ENCODE measurements at regions not wholly inside any gene's neighbourhood (a gene's known extent, or its start where the extent isn't known, plus 50 kb on each side); places are given as distances from the start of the nearest gene placed in this dataset.

DNA sequence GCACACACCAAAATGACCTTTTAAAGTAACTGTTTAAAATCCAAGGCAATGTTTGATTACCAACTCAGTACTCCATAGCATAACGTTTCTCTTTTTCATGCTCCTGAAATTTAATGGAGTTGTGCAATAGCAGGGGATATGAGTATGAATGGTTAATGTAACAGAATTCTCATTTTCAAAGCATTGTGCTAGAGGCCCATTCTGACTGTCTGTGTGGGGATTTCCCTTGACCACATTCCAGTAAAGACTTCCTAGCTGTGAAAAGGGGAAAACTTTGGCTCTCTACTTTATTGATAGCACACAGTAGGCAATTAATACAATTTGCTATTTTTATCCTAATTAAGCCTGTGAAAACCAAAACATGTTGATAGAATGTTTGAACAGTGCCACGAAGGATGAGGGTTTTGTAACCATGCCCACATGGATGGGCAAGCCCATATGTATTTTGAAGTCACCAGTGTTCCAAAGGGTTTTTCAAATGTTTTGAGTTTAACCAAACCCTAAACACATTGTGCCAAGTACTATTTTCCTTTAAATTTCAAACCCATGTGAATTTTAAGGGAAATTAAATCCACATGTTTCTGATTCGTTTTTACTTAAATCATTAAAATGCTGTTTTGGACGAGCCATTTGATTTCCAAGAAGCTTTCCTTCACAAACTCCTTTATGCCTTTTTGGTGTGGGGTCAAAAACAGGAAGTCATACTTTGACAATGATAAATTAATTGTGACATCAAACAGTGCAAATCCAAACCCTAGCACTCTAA, 261.2 kb downstream of the SHOX2 start:
- H3K4me1 ChIP-seq, result no peaks in the 10 kb centered on the region
- intact Hi-C loops (cut with DNase I), result no loop called here
- H3K36me3 ChIP-seq, result no peaks in the 10 kb centered on the region
- H3K27me3 ChIP-seq, result no peaks in the 10 kb centered on the region
- no peak overlapping the region for H3K27ac ChIP-seq
- H3K9me3 ChIP-seq, result no peaks in the 10 kb centered on the region
- DNase-seq (no peak), ATAC-seq (no peak)
- H3K4me3 ChIP-seq, result no peak overlapping the region
- TF ChIP-seq POLR2A (IDR thresholded peaks at IDR 0.05), result no peak
- TF ChIP-seq, protein P1, sequence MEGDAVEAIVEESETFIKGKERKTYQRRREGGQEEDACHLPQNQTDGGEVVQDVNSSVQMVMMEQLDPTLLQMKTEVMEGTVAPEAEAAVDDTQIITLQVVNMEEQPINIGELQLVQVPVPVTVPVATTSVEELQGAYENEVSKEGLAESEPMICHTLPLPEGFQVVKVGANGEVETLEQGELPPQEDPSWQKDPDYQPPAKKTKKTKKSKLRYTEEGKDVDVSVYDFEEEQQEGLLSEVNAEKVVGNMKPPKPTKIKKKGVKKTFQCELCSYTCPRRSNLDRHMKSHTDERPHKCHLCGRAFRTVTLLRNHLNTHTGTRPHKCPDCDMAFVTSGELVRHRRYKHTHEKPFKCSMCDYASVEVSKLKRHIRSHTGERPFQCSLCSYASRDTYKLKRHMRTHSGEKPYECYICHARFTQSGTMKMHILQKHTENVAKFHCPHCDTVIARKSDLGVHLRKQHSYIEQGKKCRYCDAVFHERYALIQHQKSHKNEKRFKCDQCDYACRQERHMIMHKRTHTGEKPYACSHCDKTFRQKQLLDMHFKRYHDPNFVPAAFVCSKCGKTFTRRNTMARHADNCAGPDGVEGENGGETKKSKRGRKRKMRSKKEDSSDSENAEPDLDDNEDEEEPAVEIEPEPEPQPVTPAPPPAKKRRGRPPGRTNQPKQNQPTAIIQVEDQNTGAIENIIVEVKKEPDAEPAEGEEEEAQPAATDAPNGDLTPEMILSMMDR (IDR thresholded peaks at IDR 0.05), result no peak
- 52 to 61% (median 56%) methylated on average over 4 of the region's 4 CpGs for WGBS, 4 donors

DNA sequence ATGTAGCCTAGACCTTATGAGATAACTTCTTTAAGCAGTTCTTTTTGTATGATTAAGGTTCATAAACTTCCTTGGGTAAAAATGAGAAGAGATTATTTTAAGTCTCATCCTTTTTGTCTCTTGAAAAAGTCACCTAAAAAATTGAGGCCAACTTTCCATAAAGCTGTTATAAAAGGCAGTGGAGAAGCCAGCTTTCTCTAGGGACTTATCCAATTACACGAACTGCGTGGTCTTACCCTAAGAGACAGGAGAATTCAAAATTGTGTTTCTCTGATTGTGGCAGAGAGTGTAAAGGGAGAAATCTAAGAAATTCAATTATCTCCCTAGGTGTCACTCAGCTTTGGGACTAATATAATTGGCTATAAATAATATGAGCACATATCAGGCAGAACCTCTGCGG, 262.0 kb downstream of the SHOX2 start:
- Histone ChIP-seq H3K36me3 (no peaks in the 10 kb centered on the region), H3K9me3 (no peaks in the 10 kb centered on the region), H3K4me3 (no peak overlapping the region), H3K27ac (no peak overlapping the region), H3K4me1 (no peaks in the 10 kb centered on the region), H3K27me3 (no peaks in the 10 kb centered on the region)
- ATAC-seq (no peak), DNase-seq (no peak)
- intact Hi-C loops (cut with DNase I), result no loop called here
- 73 to 78% (median 76%) methylated on average over 3 of the region's 3 CpGs for WGBS, 4 donors
- no peak for TF ChIP-seq POLR2A (IDR thresholded peaks at IDR 0.05)
- TF ChIP-seq, protein P1 (IDR thresholded peaks at IDR 0.05), result no peak

DNA sequence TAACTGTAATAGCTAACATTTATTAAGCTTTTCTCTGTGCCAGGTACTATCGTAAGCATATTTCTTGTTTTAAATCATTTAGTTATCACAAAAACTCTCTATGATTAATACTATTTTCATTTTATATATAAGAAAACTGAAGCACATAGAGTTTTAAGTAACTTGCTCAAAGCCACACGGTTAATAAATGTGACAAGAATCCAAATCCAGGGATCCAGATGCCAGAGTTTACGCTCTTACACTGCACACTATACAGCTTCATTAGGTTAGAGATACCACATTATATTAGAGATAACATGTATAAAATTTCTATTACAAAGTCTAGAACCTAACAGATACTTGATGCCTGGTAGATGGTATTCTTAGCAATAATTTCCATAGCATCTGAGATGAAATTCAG, 265.2 kb downstream of the SHOX2 start:
- intact Hi-C loops (cut with DNase I), result no loop called here
- 74 to 93% (median 92%) methylated on average over 3 of the region's 3 CpGs for WGBS, 4 donors

DNA sequence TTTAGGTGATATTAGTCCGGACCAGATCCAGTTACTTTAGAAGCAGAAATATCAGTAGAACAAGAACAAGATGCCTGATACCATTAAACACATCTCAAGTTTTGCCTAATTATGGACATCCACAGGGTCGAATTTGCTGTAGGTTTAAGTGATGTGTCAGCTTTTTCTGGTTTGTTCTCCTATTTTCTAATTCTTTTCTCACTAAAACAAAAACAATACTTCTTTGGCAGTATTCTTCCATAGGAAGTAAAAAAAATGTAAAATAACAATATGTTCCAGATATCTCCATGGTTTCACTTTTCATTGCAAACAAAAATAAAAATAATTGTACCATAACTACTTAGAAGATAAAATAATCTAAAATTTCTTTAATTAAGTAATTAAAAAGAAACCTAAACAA, 265.7 kb downstream of the SHOX2 start:
- intact Hi-C loops (cut with DNase I), result no loop called here
- Histone ChIP-seq H3K27me3 (no peaks in the 10 kb centered on the region), H3K4me3 (no peak overlapping the region), H3K9me3 (no peaks in the 10 kb centered on the region), H3K4me1 (peaks cover 0 to 5% (median 0%) of the 10 kb centered on the region in 12 donors), H3K36me3 (no peaks in the 10 kb centered on the region), H3K27ac (no peak overlapping the region)
- ATAC-seq (no peak), DNase-seq (no peak)
- TF ChIP-seq POLR2A (IDR thresholded peaks at IDR 0.05), result no peak
- TF ChIP-seq, protein P1 (IDR thresholded peaks at IDR 0.05), result no peak
- WGBS, 4 donors, result 68 to 79% (median 72%) methylated on average over 2 of the region's 2 CpGs

More for the DNA sequence above, 265.2 kb downstream of the SHOX2 start:
- Histone ChIP-seq H3K4me1 (peaks cover 0 to 1% (median 0%) of the 10 kb centered on the region in 12 donors), H3K9me3 (no peaks in the 10 kb centered on the region), H3K4me3 (no peak overlapping the region), H3K27ac (no peak overlapping the region), H3K27me3 (no peaks in the 10 kb centered on the region), H3K36me3 (no peaks in the 10 kb centered on the region)
- no peak for ATAC-seq
- no peak for DNase-seq
- TF ChIP-seq, protein P1 (IDR thresholded peaks at IDR 0.05), result no peak
- TF ChIP-seq POLR2A (IDR thresholded peaks at IDR 0.05), result no peak
